Mesendoderm (in vitro differentiated cells): ENCODE measurements at regions not wholly inside any gene's neighbourhood (a gene's known extent, or its start where the extent isn't known, plus 50 kb on each side); places are given as distances from the start of the nearest gene placed in this dataset.

Experiments used
- DNase-seq: peaks from one replicate; pipeline ENCODE4 v3.0.0; 2013
- H2AK5ac ChIP-seq: 2 replicates; pipeline ENCODE4 v1.6.1; 2013; ENCODE audit warnings: low read length, inconsistent platforms
- H2BK120ac ChIP-seq: 2 replicates; pipeline ENCODE4 v1.6.1; 2013; ENCODE audit warnings: low read depth, mild to moderate bottlenecking, low read length, moderate library complexity, mixed read lengths
- H2BK15ac ChIP-seq: replicated peaks from 2 replicates; pipeline ENCODE4 v1.6.1; 2013; ENCODE audit warnings: low read depth, mild to moderate bottlenecking, moderate library complexity
- H2BK5ac ChIP-seq: 2 replicates; pipeline ENCODE4 v1.6.1; 2013; ENCODE audit warnings: low read length, inconsistent platforms
- H3K18ac ChIP-seq: 2 replicates; pipeline ENCODE4 v1.6.1; 2013; ENCODE audit warnings: mild to moderate bottlenecking, low read length, mixed read lengths
- H3K23ac ChIP-seq: one replicate; pipeline ENCODE4 v1.6.1; 2013; ENCODE audit warnings: low read length
- H3K27ac ChIP-seq: 2 replicates; pipeline ENCODE4 v1.5.1; 2013; ENCODE audit warnings: low read depth, mild to moderate bottlenecking, inconsistent platforms, low read length, moderate library complexity
- H3K27me3 ChIP-seq: 2 replicates; pipeline ENCODE4 v1.6.1; 2013; ENCODE audit warnings: low read length, control low read depth, mild to moderate bottlenecking, inconsistent platforms; ENCODE audit not compliant: insufficient read depth, poor library complexity
- H3K36me3 ChIP-seq: 2 replicates; pipeline ENCODE4 v1.6.1; 2013; ENCODE audit warnings: low read length, inconsistent platforms; ENCODE audit not compliant: control insufficient read depth, insufficient read depth
- H3K4ac ChIP-seq: one replicate; pipeline ENCODE4 v1.6.1; 2013; ENCODE audit warnings: low read depth, mild to moderate bottlenecking, low read length, moderate library complexity
- H3K4me1 ChIP-seq: 2 replicates; pipeline ENCODE4 v1.6.1; 2013; ENCODE audit warnings: low read depth, low read length, inconsistent platforms; ENCODE audit not compliant: control insufficient read depth
- H3K4me2 ChIP-seq: 2 replicates; pipeline ENCODE4 v1.6.1; 2013; ENCODE audit warnings: low read length
- H3K4me3 ChIP-seq: 2 replicates; pipeline ENCODE4 v1.5.1; 2013; ENCODE audit warnings: mild to moderate bottlenecking, low read length
- H3K56ac ChIP-seq: one replicate; pipeline ENCODE4 v1.6.1; 2013; ENCODE audit warnings: low read length
- H3K79me1 ChIP-seq: 2 replicates; pipeline ENCODE4 v1.6.1; 2013; ENCODE audit warnings: low read length, inconsistent platforms
- H3K79me2 ChIP-seq: 2 replicates; pipeline ENCODE4 v1.6.1; 2013; ENCODE audit warnings: mild to moderate bottlenecking, low read length; ENCODE audit not compliant: control insufficient read depth, insufficient read depth
- H3K9ac ChIP-seq: 2 replicates; pipeline ENCODE4 v1.6.1; 2013; ENCODE audit warnings: low read length, inconsistent platforms
- H4K5ac ChIP-seq: one replicate; pipeline ENCODE4 v1.6.1; 2013; ENCODE audit warnings: low read length
- H4K8ac ChIP-seq: one replicate; pipeline ENCODE4 v1.6.1; 2013; ENCODE audit warnings: low read depth, mild to moderate bottlenecking, control low read depth, low read length, moderate library complexity
- WGBS: extraction: QIAGEN DNeasy Blood & Tissue Kit; methylation state at CpG from one replicate; pipeline ENCODE4 v1.1.7; 2013; ENCODE audit warnings: low lambda C conversion rate, missing lambda C conversion rate; ENCODE audit not compliant: insufficient coverage; ENCODE audit errors: extremely low coverage; 5-methylcytosine and 5-hydroxymethylcytosine counted together

GRCh38 chr18:46320928-46321711 is 216.9 kb downstream of the HAUS1 start:
- Histone ChIP-seq H3K18ac (no peak overlapping the region), H3K36me3 (no peaks in the 10 kb centered on the region), H3K27me3 (no peaks in the 10 kb centered on the region), H3K56ac (no peak overlapping the region), H3K27ac (no peak overlapping the region), H3K9ac (no peak overlapping the region), H3K4me1 (peaks cover 8% of the 10 kb centered on the region), H4K5ac (no peak overlapping the region), H3K4me2 (no peak overlapping the region), H3K79me2 (no peaks in the 10 kb centered on the region), H2BK120ac (no peak overlapping the region), H2BK5ac (no peak overlapping the region), H2BK15ac (no peak overlapping the region), H4K8ac (no peak overlapping the region), H3K23ac (no peak overlapping the region), H2AK5ac (no peak overlapping the region), H3K79me1 (no peaks in the 10 kb centered on the region), H3K4ac (no peak overlapping the region), H3K4me3 (no peak overlapping the region)
- no peak for DNase-seq
- no CpG with 5 or more reads among the region's 3 CpGs for WGBS

DNA sequence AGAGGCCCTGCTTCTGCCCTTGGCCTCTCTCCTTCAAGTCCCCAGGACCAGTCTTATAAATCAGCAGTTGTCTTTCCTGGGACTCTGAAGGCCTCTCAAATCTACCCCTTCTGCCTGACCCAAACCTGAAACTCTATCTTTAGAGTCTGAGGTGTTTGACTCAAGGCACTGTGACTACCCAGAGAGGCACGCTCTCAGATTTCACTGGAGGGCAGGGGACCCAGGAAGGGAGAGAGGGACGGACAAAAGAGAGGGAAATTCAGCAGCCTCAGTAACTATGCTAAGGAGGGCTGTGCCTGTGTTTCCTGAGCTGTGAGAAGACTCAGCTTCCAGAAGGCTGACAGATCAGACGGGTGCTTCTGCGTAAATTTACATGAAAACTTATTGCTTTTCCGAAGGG is 217.8 kb downstream of the HAUS1 start:
- no peaks in the 10 kb centered on the region for H3K36me3 ChIP-seq
- H3K4me3 ChIP-seq = no peak overlapping the region
- no peak overlapping the region for H2AK5ac ChIP-seq
- no peaks in the 10 kb centered on the region for H3K79me2 ChIP-seq
- H2BK5ac ChIP-seq = no peak overlapping the region
- no peak overlapping the region for H3K27ac ChIP-seq
- H3K4ac ChIP-seq = no peak overlapping the region
- H2BK15ac ChIP-seq = no peak overlapping the region
- H3K4me1 ChIP-seq = peaks cover 8% of the 10 kb centered on the region
- no peak overlapping the region for H3K4me2 ChIP-seq
- H3K79me1 ChIP-seq = no peaks in the 10 kb centered on the region
- peak; percentile 72 for DNase-seq
- peak overlapping the region; percentile 29 for H3K56ac ChIP-seq
- H4K8ac ChIP-seq = no peak overlapping the region
- no peaks in the 10 kb centered on the region for H3K27me3 ChIP-seq
- no peak overlapping the region for H3K18ac ChIP-seq
- H2BK120ac ChIP-seq = no peak overlapping the region
- WGBS = no CpG with 5 or more reads among the region's 5 CpGs
- no peak overlapping the region for H3K9ac ChIP-seq
- no peak overlapping the region for H3K23ac ChIP-seq
- H4K5ac ChIP-seq = no peak overlapping the region

DNA sequence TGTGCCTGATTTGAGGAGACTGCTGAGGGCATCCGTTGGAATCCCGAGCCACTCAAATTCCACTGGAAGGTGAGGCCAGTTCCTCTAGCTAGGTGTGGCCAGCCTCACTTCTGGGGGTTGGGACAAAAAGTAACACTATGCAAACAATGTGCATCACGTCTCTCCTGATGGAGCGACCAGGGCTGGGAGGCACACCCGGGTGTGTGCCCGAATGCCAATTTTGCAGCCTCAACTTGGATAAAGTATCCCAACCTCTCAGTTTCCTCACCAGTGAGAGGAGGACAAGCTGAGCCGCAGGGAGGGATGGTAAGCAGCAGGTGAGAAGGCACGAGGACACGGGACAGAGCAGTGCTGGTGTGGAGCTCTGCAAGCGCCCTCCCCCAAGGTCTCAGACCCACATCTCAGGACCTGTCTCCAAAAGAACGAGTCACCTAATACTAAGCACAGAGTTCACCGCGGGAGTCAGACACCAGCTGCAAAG is 218.3 kb downstream of the HAUS1 start:
- no peak overlapping the region for H2BK120ac ChIP-seq
- H3K9ac ChIP-seq = no peak overlapping the region
- H4K5ac ChIP-seq = no peak overlapping the region
- no peak overlapping the region for H2AK5ac ChIP-seq
- no peaks in the 10 kb centered on the region for H3K79me2 ChIP-seq
- H3K27me3 ChIP-seq = no peaks in the 10 kb centered on the region
- no peak overlapping the region for H3K27ac ChIP-seq
- H3K4me2 ChIP-seq = no peak overlapping the region
- H4K8ac ChIP-seq = no peak overlapping the region
- no peak overlapping the region for H2BK5ac ChIP-seq
- H3K4ac ChIP-seq = no peak overlapping the region
- no peak overlapping the region for H3K56ac ChIP-seq
- H3K4me3 ChIP-seq = no peak overlapping the region
- no peaks in the 10 kb centered on the region for H3K36me3 ChIP-seq
- H3K79me1 ChIP-seq = no peaks in the 10 kb centered on the region
- no CpG with 5 or more reads among the region's 13 CpGs for WGBS
- no peak overlapping the region for H3K18ac ChIP-seq
- H3K4me1 ChIP-seq = peaks cover 8% of the 10 kb centered on the region
- peak; percentile 78 for DNase-seq
- H2BK15ac ChIP-seq = no peak overlapping the region
- no peak overlapping the region for H3K23ac ChIP-seq

GRCh38 chr18:46322941-46323340 is 218.8 kb downstream of the HAUS1 start:
- H3K9ac ChIP-seq = no peak overlapping the region
- no peak overlapping the region for H4K8ac ChIP-seq
- no peak overlapping the region for H3K27ac ChIP-seq
- H3K23ac ChIP-seq = no peak overlapping the region
- no peak overlapping the region for H3K56ac ChIP-seq
- no peaks in the 10 kb centered on the region for H3K79me2 ChIP-seq
- H3K4me2 ChIP-seq = no peak overlapping the region
- no peak overlapping the region for H2AK5ac ChIP-seq
- H2BK15ac ChIP-seq = no peak overlapping the region
- no CpG with 5 or more reads among the region's 7 CpGs for WGBS
- DNase-seq = no peak
- no peak overlapping the region for H3K4me3 ChIP-seq
- no peaks in the 10 kb centered on the region for H3K36me3 ChIP-seq
- H2BK120ac ChIP-seq = no peak overlapping the region
- no peaks in the 10 kb centered on the region for H3K79me1 ChIP-seq
- no peak overlapping the region for H4K5ac ChIP-seq
- H3K4ac ChIP-seq = no peak overlapping the region
- H3K27me3 ChIP-seq = no peaks in the 10 kb centered on the region
- H3K18ac ChIP-seq = no peak overlapping the region
- peaks cover 8% of the 10 kb centered on the region for H3K4me1 ChIP-seq
- H2BK5ac ChIP-seq = no peak overlapping the region

DNA sequence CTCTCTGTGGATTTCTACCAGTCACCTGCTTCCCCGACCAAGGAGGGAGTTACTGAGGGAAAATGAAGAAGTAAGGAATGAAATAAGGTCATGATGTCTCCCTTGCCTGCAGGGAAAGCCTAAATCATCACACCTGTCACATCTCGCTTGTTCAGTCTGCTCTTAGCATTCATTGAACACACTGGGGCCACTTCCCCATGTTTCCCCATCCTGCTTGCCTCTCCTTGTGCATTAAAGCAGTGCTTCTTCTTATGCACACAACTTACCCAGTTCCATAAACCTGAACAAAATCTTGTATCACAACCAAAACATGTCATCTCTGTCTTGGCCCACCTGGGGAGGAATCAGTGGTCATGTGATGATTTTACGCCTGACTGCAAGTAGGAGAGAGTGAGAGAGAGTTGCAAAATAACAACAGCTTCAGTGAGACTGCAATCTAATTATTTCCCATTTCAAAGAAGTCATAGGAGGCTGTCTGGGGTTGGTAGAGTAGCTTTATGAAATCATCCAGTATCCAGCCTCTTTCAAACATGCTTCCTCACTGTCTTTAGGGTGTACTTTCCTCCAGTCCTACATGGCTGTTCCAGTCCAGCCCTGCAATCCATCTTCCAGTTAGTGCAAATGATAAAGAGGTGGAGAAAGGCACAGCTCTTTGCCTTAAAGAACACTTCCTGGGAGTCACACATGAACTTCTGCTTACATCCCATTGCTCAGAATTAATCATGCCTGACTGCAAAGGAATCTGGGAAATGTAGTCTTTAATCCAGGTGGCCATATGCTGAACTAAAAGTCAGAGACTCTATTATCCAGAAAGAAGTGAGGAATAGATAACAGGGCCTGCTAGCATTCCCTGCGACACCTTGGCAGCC is 220.1 kb downstream of the HAUS1 start:
- Histone ChIP-seq H3K9ac (peak overlapping the region; percentile 6), H3K36me3 (no peaks in the 10 kb centered on the region), H3K4me3 (no peak overlapping the region), H3K23ac (no peak overlapping the region), H2AK5ac (no peak overlapping the region), H3K56ac (peak overlapping the region; percentile 53), H3K4me2 (no peak overlapping the region), H3K18ac (no peak overlapping the region), H3K4ac (no peak overlapping the region), H2BK15ac (no peak overlapping the region), H2BK120ac (no peak overlapping the region), H4K8ac (peak overlapping the region; percentile 3), H3K79me1 (no peaks in the 10 kb centered on the region), H3K4me1 (peaks cover 8% of the 10 kb centered on the region), H4K5ac (peak overlapping the region; percentile 94), H2BK5ac (no peak overlapping the region), H3K79me2 (no peaks in the 10 kb centered on the region), H3K27ac (no peak overlapping the region), H3K27me3 (no peaks in the 10 kb centered on the region)
- WGBS = no CpG with 5 or more reads among the region's 4 CpGs
- peak; percentile 75 for DNase-seq
